Gastrocnemius medialis (tissue), 4 donors: ENCODE measurements at regions not wholly inside any gene's neighbourhood (a gene's known extent, or its start where the extent isn't known, plus 50 kb on each side); places are given as distances from the start of the nearest gene placed in this dataset.

Experiments used
- POLR2A ChIP-seq, 2 donors: fragments of 450-650 bp; IDR thresholded peaks; one replicate each; pipeline ENCODE4 v1.6.1; 2017; ENCODE audit warnings: antibody characterized with exemption in 2 of 2, mild to moderate bottlenecking in 2 of 2, moderate library complexity in 2 of 2
- TF ChIP-seq, protein P1 (sequence below), 5 experiments: fragments of 450-650 bp in 3 of 5; fragments of 200-600 bp in 2 of 5; sonication (generic) in 2 of 5; IDR thresholded peaks in 4 of 5; conservative IDR thresholded peaks in 1 of 5; 1 replicate in 4 of 5; 2 replicates in 1 of 5; pipeline ENCODE4 v1.5.1; 2016 to 2019; ENCODE audit warnings: antibody characterized with exemption in 5 of 5, mild to moderate bottlenecking in 3 of 5, moderate library complexity in 3 of 5

- TF ChIP-seq, protein P1, sequence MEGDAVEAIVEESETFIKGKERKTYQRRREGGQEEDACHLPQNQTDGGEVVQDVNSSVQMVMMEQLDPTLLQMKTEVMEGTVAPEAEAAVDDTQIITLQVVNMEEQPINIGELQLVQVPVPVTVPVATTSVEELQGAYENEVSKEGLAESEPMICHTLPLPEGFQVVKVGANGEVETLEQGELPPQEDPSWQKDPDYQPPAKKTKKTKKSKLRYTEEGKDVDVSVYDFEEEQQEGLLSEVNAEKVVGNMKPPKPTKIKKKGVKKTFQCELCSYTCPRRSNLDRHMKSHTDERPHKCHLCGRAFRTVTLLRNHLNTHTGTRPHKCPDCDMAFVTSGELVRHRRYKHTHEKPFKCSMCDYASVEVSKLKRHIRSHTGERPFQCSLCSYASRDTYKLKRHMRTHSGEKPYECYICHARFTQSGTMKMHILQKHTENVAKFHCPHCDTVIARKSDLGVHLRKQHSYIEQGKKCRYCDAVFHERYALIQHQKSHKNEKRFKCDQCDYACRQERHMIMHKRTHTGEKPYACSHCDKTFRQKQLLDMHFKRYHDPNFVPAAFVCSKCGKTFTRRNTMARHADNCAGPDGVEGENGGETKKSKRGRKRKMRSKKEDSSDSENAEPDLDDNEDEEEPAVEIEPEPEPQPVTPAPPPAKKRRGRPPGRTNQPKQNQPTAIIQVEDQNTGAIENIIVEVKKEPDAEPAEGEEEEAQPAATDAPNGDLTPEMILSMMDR (IDR thresholded peaks at IDR 0.05 in 4 of 5, conservative IDR thresholded peaks at IDR 0.05 in 1 of 5): no peak
- TF ChIP-seq POLR2A (IDR thresholded peaks at IDR 0.05): no peak
These were observed 133.7 kb downstream of the BRMS1L start for GRCh38 chr14:35959835-35960234.
